AG04450 (cell line): ENCODE measurements at regions not wholly inside any gene's neighbourhood (a gene's known extent, or its start where the extent isn't known, plus 50 kb on each side); places are given as distances from the start of the nearest gene placed in this dataset.

Experiments
- CTCF ChIA-PET: fragments of 300-600, 350-600 bp; formaldehyde crosslinking; extraction: SDS; loops from one replicate; lab custom pipeline; 2022; ENCODE audit warnings: antibody characterized with exemption, inconsistent platforms; lab: Charles Lee
- POLR2A ChIA-PET: fragments of 350-600 bp; formaldehyde crosslinking; extraction: SDS; loops from one replicate; lab custom pipeline; 2021; ENCODE audit warnings: antibody characterized with exemption, inconsistent platforms; lab: Yijun Ruan, JAX
- DNase-seq: peaks from one replicate; pipeline ENCODE4 v3.0.0-alpha.2; 2011; ENCODE audit warnings: low read depth, low spot score
- H3K27ac ChIP-seq: one replicate; pipeline ENCODE4 v1.5.1; 2012; ENCODE audit warnings: low read depth, low read length, control low read depth
- H3K27me3 ChIP-seq: one replicate; pipeline ENCODE4 v1.6.0; 2012; ENCODE audit warnings: low read length; ENCODE audit not compliant: control insufficient read depth, insufficient read depth
- H3K4me3 ChIP-seq: 2 replicates; pipeline ENCODE4 v1.5.1; 2011; ENCODE audit warnings: mild to moderate bottlenecking, low read depth, low read length, control low read depth
- H3K9me3 ChIP-seq: 2 replicates; pipeline ENCODE4 v1.5.1; 2012; ENCODE audit warnings: low read length; ENCODE audit not compliant: control insufficient read depth, insufficient read depth
- CTCF ChIP-seq: IDR thresholded peaks from 2 replicates; pipeline ENCODE4 v1.5.1; 2011; ENCODE audit warnings: low read depth, low read length, control low read depth, inconsistent platforms

- H3K9me3 ChIP-seq = no peaks in the 10 kb centered on the region
- ChIA-PET POLR2A (no interaction called here), CTCF (no interaction called here)
- no peak overlapping the region for H3K4me3 ChIP-seq
- no peaks in the 10 kb centered on the region for H3K27me3 ChIP-seq
- H3K27ac ChIP-seq = no peak overlapping the region
- no peak for TF ChIP-seq CTCF
- DNase-seq = no peak
Observed at GRCh38 chr14:71610149-71610548, 322.1 kb upstream of the RGS6 start.

- Histone ChIP-seq H3K27me3 (no peaks in the 10 kb centered on the region), H3K4me3 (no peak overlapping the region), H3K27ac (no peak overlapping the region), H3K9me3 (no peaks in the 10 kb centered on the region)
- CTCF ChIA-PET = no interaction called here
- POLR2A ChIA-PET = no interaction called here
- TF ChIP-seq CTCF = no peak
- no peak for DNase-seq
Observed at GRCh38 chr14:71610797-71611196, 321.4 kb upstream of the RGS6 start.

GRCh38 chr14:71613168-71613567, 319.1 kb upstream of the RGS6 start:
- Histone ChIP-seq H3K27me3 (no peaks in the 10 kb centered on the region), H3K27ac (no peak overlapping the region), H3K4me3 (no peak overlapping the region), H3K9me3 (no peaks in the 10 kb centered on the region)
- ChIA-PET CTCF (interaction anchor here (0.8 to 1.4 kb wide), 2 partner anchors 139 to 447 kb away, joined by 3 read pairs; no protein-coding TSS in a partner anchor), POLR2A (no interaction called here)
- TF ChIP-seq CTCF = no peak
- DNase-seq = no peak

GRCh38 chr14:71616013-71616412, 316.2 kb upstream of the RGS6 start:
- ChIA-PET POLR2A (no interaction called here), CTCF (no interaction called here)
- no peaks in the 10 kb centered on the region for H3K27me3 ChIP-seq

GRCh38 chr14:71618047-71618446, 314.2 kb upstream of the RGS6 start:
- H3K4me3 ChIP-seq = no peak overlapping the region
- no peak for DNase-seq
- H3K27me3 ChIP-seq = no peaks in the 10 kb centered on the region
- H3K27ac ChIP-seq = no peak overlapping the region
- CTCF ChIA-PET = no interaction called here
- no peak for TF ChIP-seq CTCF
- no peaks in the 10 kb centered on the region for H3K9me3 ChIP-seq
- POLR2A ChIA-PET = no interaction called here

More at GRCh38 chr14:71616013-71616412, 316.2 kb upstream of the RGS6 start:
- Histone ChIP-seq H3K9me3 (no peaks in the 10 kb centered on the region), H3K4me3 (no peak overlapping the region), H3K27ac (no peak overlapping the region)
- no peak for TF ChIP-seq CTCF
- DNase-seq = no peak
